IMR-90 (cell line): ENCODE measurements at regions not wholly inside any gene's neighbourhood (a gene's known extent, or its start where the extent isn't known, plus 50 kb on each side); places are given as distances from the start of the nearest gene placed in this dataset.

Experiments
- ATAC-seq: fragments of 200-7000 bp; cut with Tn5 transposase; 2 replicates; pipeline ENCODE4 v1.9.1; 2020; ENCODE audit warnings: low read depth, mild to moderate bottlenecking, moderate library complexity
- BruUV-seq: library from RNA; stranded (reverse); fragments of 400-500 nt; replicated peaks from 2 replicates; lab custom pipeline; 2021; lab: Mats Ljungman, UMichigan
- CTCF ChIA-PET: fragments of 300-600 bp; formaldehyde crosslinking; extraction: SDS; loops from one replicate; lab custom pipeline; 2021; ENCODE audit warnings: antibody characterized with exemption; lab: Yijun Ruan, JAX
- POLR2A ChIA-PET: fragments of 300-600 bp; sonication (Branson Sonifier 250); formaldehyde crosslinking; loops from one replicate; lab custom pipeline; 2022; ENCODE audit warnings: antibody characterized with exemption; ENCODE audit not compliant: unreplicated experiment; lab: Charles Lee
- DNase-seq: peaks from one replicate; pipeline ENCODE4 v3.0.0; 2013
- H2AFZ ChIP-seq: replicated peaks from 2 replicates; pipeline ENCODE3; 2013; ENCODE audit warnings: low read length, mild to moderate bottlenecking; ENCODE audit not compliant: poor library complexity
- H2AK5ac ChIP-seq: 2 replicates; pipeline ENCODE4 v1.6.1; 2013; ENCODE audit warnings: low read depth, low read length, inconsistent platforms
- H2AK9ac ChIP-seq: replicated peaks from 2 replicates; pipeline ENCODE3; 2013; ENCODE audit warnings: mild to moderate bottlenecking, low read depth, low read length, moderate library complexity; ENCODE audit not compliant: poor library complexity
- H2BK120ac ChIP-seq: 2 replicates; pipeline ENCODE4 v1.6.1; 2013; ENCODE audit warnings: low read depth, low read length, inconsistent platforms
- H2BK15ac ChIP-seq: 3 replicates; pipeline ENCODE4 v1.6.1; 2013; ENCODE audit warnings: low read depth, low read length, inconsistent platforms
- H2BK20ac ChIP-seq: 2 replicates; pipeline ENCODE4 v1.6.1; 2013; ENCODE audit warnings: low read depth, mild to moderate bottlenecking, inconsistent platforms, low read length, moderate library complexity
- H2BK5ac ChIP-seq: 2 replicates; pipeline ENCODE4 v1.6.1; 2013; ENCODE audit warnings: mild to moderate bottlenecking, low read depth, low read length, inconsistent platforms; ENCODE audit not compliant: poor library complexity, severe bottlenecking
- H3K14ac ChIP-seq: replicated peaks from 2 replicates; pipeline ENCODE4 v1.6.1; 2013; ENCODE audit warnings: low read depth, low read length, inconsistent platforms
- H3K18ac ChIP-seq: 2 replicates; pipeline ENCODE4 v1.6.1; 2013; ENCODE audit warnings: low read depth, low read length, control low read depth
- H3K23ac ChIP-seq: 2 replicates; pipeline ENCODE4 v1.6.1; 2013; ENCODE audit warnings: low read depth, low read length, inconsistent platforms
- H3K27ac ChIP-seq: 2 replicates; pipeline ENCODE4 v1.5.1; 2013; ENCODE audit warnings: mild to moderate bottlenecking, control low read depth, low read length; ENCODE audit not compliant: insufficient read depth
- H3K27me3 ChIP-seq: 2 replicates; pipeline ENCODE4 v1.6.1; 2013; ENCODE audit warnings: low read length; ENCODE audit not compliant: control insufficient read depth, insufficient read depth
- H3K36me3 ChIP-seq: 2 replicates; pipeline ENCODE4 v1.6.1; 2013; ENCODE audit warnings: low read length, mixed read lengths; ENCODE audit not compliant: control insufficient read depth, insufficient read depth
- H3K4ac ChIP-seq: 2 replicates; pipeline ENCODE4 v1.6.1; 2013; ENCODE audit warnings: low read depth, low read length, inconsistent platforms
- H3K4me1 ChIP-seq: 2 replicates; pipeline ENCODE4 v1.6.1; 2013; ENCODE audit warnings: low read length, mixed read lengths; ENCODE audit not compliant: control insufficient read depth, insufficient read depth
- H3K4me2 ChIP-seq: 2 replicates; pipeline ENCODE4 v1.6.1; 2013; ENCODE audit warnings: low read depth, mild to moderate bottlenecking, control low read depth, low read length, moderate library complexity
- H3K4me3 ChIP-seq: 2 replicates; pipeline ENCODE4 v1.5.1; 2013; ENCODE audit warnings: low read depth, mild to moderate bottlenecking, control low read depth, low read length, moderate library complexity; ENCODE audit not compliant: insufficient read depth
- H3K56ac ChIP-seq: 2 replicates; pipeline ENCODE4 v1.6.1; 2013; ENCODE audit warnings: low read length, inconsistent platforms; ENCODE audit not compliant: insufficient read depth; ENCODE audit errors: extremely low read depth
- H3K79me1 ChIP-seq, 2 experiments: 2 replicates each; pipeline ENCODE4 v1.6.1; 2013; ENCODE audit warnings: low read length in 2 of 2, inconsistent platforms in 1 of 2, low read depth in 1 of 2
- H3K9ac ChIP-seq: 2 replicates; pipeline ENCODE4 v1.6.1; 2013; ENCODE audit warnings: low read depth, low read length, control low read depth
- H3K9me1 ChIP-seq: 2 replicates; pipeline ENCODE4 v1.6.1; 2013; ENCODE audit warnings: low read length, inconsistent platforms; ENCODE audit not compliant: insufficient read depth
- H3K9me3 ChIP-seq: 2 replicates; pipeline ENCODE4 v1.6.1; 2013; ENCODE audit warnings: low read length; ENCODE audit not compliant: control insufficient read depth, insufficient read depth
- H4K20me1 ChIP-seq: 2 replicates; pipeline ENCODE4 v1.6.1; 2013; ENCODE audit warnings: low read length, inconsistent platforms; ENCODE audit not compliant: insufficient read depth
- H4K5ac ChIP-seq: 2 replicates; pipeline ENCODE4 v1.6.1; 2013; ENCODE audit warnings: mild to moderate bottlenecking, low read depth, low read length, control low read depth
- H4K8ac ChIP-seq, 2 experiments: 2 replicates each; pipeline ENCODE4 v1.6.1; 2013; ENCODE audit warnings: low read depth in 2 of 2, low read length in 2 of 2, control low read depth in 1 of 2, inconsistent platforms in 1 of 2
- H4K91ac ChIP-seq: 2 replicates; pipeline ENCODE4 v1.6.1; 2013; ENCODE audit warnings: low read depth, low read length, inconsistent platforms; ENCODE audit not compliant: insufficient read depth
- CEBPB ChIP-seq: IDR thresholded peaks from 2 replicates; pipeline ENCODE4 v1.6.1; 2012; ENCODE audit warnings: low read depth, low read length, improper control_type of control experiment
- NFE2L2 ChIP-seq: fragments of 150-350 bp; IDR thresholded peaks from 2 replicates; pipeline ENCODE4 v1.6.1; 2016; ENCODE audit warnings: low read depth, mild to moderate bottlenecking, low read length
- WGBS, 2 experiments: methylation state at CpG; one replicate each; pipeline versions ENCODE4 v1.1.5 to v1.1.7; 2013; ENCODE audit warnings: missing lambda C conversion rate in 2 of 2; ENCODE audit not compliant: insufficient read length in 1 of 2; ENCODE audit errors: extremely low coverage in 2 of 2; 5-methylcytosine and 5-hydroxymethylcytosine counted together
- dilution Hi-C: fragments of 300-500 bp; cut with HindIII; formaldehyde crosslinking; loops from one replicate; pipeline ENCODE4 v1.14.3; 2018; ENCODE audit warnings: low sequenced_read_pairs; ENCODE audit not compliant: unreplicated experiment
- in situ Hi-C: fragments of 300-500 bp; cut with MboI; formaldehyde crosslinking; loops from 3 replicates; pipeline ENCODE4 v1.14.3; 2019; ENCODE audit warnings: low sequenced_read_pairs, inconsistent platforms, mixed read lengths
- intact Hi-C: fragments of 100-400 bp; cut with micrococcal nuclease; formaldehyde crosslinking; loops from 2 replicates; pipeline ENCODE4 v1.10.0; 2022

GRCh38 chr3:59658866-59659265 is 609.0 kb upstream of the CFAP20DC start:
- dilution Hi-C loops: no loop called here

More at GRCh38 chr3:59658866-59659265, 609.0 kb upstream of the CFAP20DC start:
- TF ChIP-seq CEBPB (no peak), NFE2L2 (no peak)
- Histone ChIP-seq H3K79me1 (no peaks in the 10 kb centered on the region), H3K14ac (no peak overlapping the region), H2BK20ac (no peak overlapping the region), H3K9me1 (no peaks in the 10 kb centered on the region; the same call in 1 of the 2 replicates), H3K4ac (peak overlapping the region; percentile 32; the same call in 1 of the 2 replicates), H4K8ac (no peak overlapping the region), H4K20me1 (no peaks in the 10 kb centered on the region), H2AK9ac (no peak overlapping the region), H2BK15ac (no peak overlapping the region), H2AK5ac (no peak overlapping the region), H3K23ac (no peak overlapping the region), H3K4me3 (no peak overlapping the region), H3K9ac (no peak overlapping the region), H3K18ac (no peak overlapping the region), H3K4me1 (peaks cover 18% of the 10 kb centered on the region), H3K27me3 (no peaks in the 10 kb centered on the region), H3K9me3 (no peaks in the 10 kb centered on the region), H3K36me3 (no peaks in the 10 kb centered on the region), H3K56ac (no peak overlapping the region), H3K27ac (no peak overlapping the region), H2BK5ac (no peak overlapping the region), H2BK120ac (no peak overlapping the region), H4K5ac (no peak overlapping the region), H2AFZ (no peak overlapping the region), H3K4me2 (no peak overlapping the region), H4K91ac (no peak overlapping the region)
- ATAC-seq: no peak
- intact Hi-C loops: no loop called here
- no TSS peak for BruUV-seq
- DNase-seq: no peak
- ChIA-PET CTCF (no interaction called here), POLR2A (no interaction called here)
- in situ Hi-C loops: no loop called here
- no CpG with 5 or more reads among the region's 2 CpGs for WGBS, 2 experiments
